Loucy (cell line): ENCODE measurements at regions not wholly inside any gene's neighbourhood (a gene's known extent, or its start where the extent isn't known, plus 50 kb on each side); places are given as distances from the start of the nearest gene placed in this dataset.

Source experiments
- H2AFZ ChIP-seq: fragments of 200-600 bp; sonication (generic); 2 replicates; pipeline ENCODE4 v1.6.0; 2016; ENCODE audit warnings: antibody characterized with exemption, mild to moderate bottlenecking, low read length, moderate library complexity
- H3F3A ChIP-seq: fragments of 200-600 bp; 2 replicates; pipeline ENCODE4 v1.6.0; 2016; ENCODE audit warnings: antibody characterized with exemption, low read depth, mild to moderate bottlenecking
- H3K27me3 ChIP-seq: fragments of 200-600 bp; sonication (generic); 2 replicates; pipeline ENCODE4 v1.6.1; 2014; ENCODE audit warnings: low read length, mild to moderate bottlenecking; ENCODE audit not compliant: insufficient read depth, poor library complexity, severe bottlenecking
- H3K36me3 ChIP-seq: fragments of 200-600 bp; sonication (generic); 2 replicates; pipeline ENCODE4 v1.6.1; 2016; ENCODE audit warnings: low read length; ENCODE audit not compliant: insufficient read depth
- H3K4me1 ChIP-seq: fragments of 200-600 bp; sonication (generic); 2 replicates; pipeline ENCODE4 v1.5.1; 2014; ENCODE audit warnings: low read length, mild to moderate bottlenecking; ENCODE audit not compliant: insufficient read depth, poor library complexity, severe bottlenecking
- H3K4me2 ChIP-seq: fragments of 200-600 bp; sonication (generic); 2 replicates; pipeline ENCODE4 v1.6.0; 2014; ENCODE audit warnings: antibody characterized with exemption, low read length, low read depth, mild to moderate bottlenecking; ENCODE audit not compliant: poor library complexity, severe bottlenecking
- H3K4me3 ChIP-seq: fragments of 200-600 bp; sonication (generic); 2 replicates; pipeline ENCODE4 v1.5.1; 2014; ENCODE audit warnings: low read length, mild to moderate bottlenecking, mixed read lengths; ENCODE audit not compliant: poor library complexity, severe bottlenecking
- H3K79me2 ChIP-seq: fragments of 200-600 bp; sonication (generic); 2 replicates; pipeline ENCODE4 v1.6.1; 2014; ENCODE audit warnings: low read length; ENCODE audit not compliant: insufficient read depth
- H3K9ac ChIP-seq: fragments of 200-600 bp; sonication (generic); 2 replicates; pipeline ENCODE4 v1.6.0; 2014; ENCODE audit warnings: mild to moderate bottlenecking, low read depth, low read length, moderate library complexity; ENCODE audit not compliant: poor library complexity, severe bottlenecking
- H3K9me2 ChIP-seq: fragments of 200-600 bp; sonication (generic); replicated peaks from 2 replicates; pipeline ENCODE4 v1.6.1; 2016; ENCODE audit warnings: low read depth, low read length, mixed read lengths
- H3K9me3 ChIP-seq: fragments of 200-600 bp; sonication (generic); 2 replicates; pipeline ENCODE4 v1.6.1; 2014; ENCODE audit warnings: mild to moderate bottlenecking, antibody characterized with exemption, low read length, low read depth; ENCODE audit not compliant: insufficient read depth
- H4K20me1 ChIP-seq: fragments of 200-600 bp; sonication (generic); 2 replicates; pipeline ENCODE4 v1.6.0; 2014; ENCODE audit warnings: antibody characterized with exemption, low read length, mild to moderate bottlenecking; ENCODE audit not compliant: insufficient read depth, poor library complexity, severe bottlenecking
- CTCF ChIP-seq: fragments of 200-600 bp; sonication (generic); conservative IDR thresholded peaks from 2 replicates; pipeline ENCODE4 v1.5.1; 2014; ENCODE audit warnings: mild to moderate bottlenecking, antibody characterized with exemption, low read length
- EZH2phosphoT487 ChIP-seq: fragments of 200-600 bp; IDR thresholded peaks from 2 replicates; pipeline ENCODE4 v1.6.1; 2018; ENCODE audit warnings: antibody characterized with exemption, mild to moderate bottlenecking, moderate library complexity, borderline replicate concordance

- Histone ChIP-seq H3K9me2 (no peaks in the 10 kb centered on the region; the same call in 1 of the 2 replicates), H3K9ac (no peak overlapping the region), H3K27me3 (no peaks in the 10 kb centered on the region), H3K36me3 (no peaks in the 10 kb centered on the region), H3F3A (no peaks in the 10 kb centered on the region), H3K79me2 (no peaks in the 10 kb centered on the region), H2AFZ (no peak overlapping the region), H3K4me1 (no peaks in the 10 kb centered on the region), H4K20me1 (no peaks in the 10 kb centered on the region), H3K9me3 (no peaks in the 10 kb centered on the region), H3K4me2 (no peak overlapping the region), H3K4me3 (no peak overlapping the region)
- TF ChIP-seq EZH2phosphoT487 (no peak), CTCF (no peak)
Observed at GRCh38 chr2:14306268-14306861, 326.2 kb upstream of the LRATD1 start.

- Histone ChIP-seq H3K9me2 (no peaks in the 10 kb centered on the region), H3K79me2 (no peaks in the 10 kb centered on the region), H3K36me3 (no peaks in the 10 kb centered on the region), H2AFZ (no peak overlapping the region), H4K20me1 (no peaks in the 10 kb centered on the region), H3K4me2 (no peak overlapping the region), H3K9ac (no peak overlapping the region), H3F3A (no peaks in the 10 kb centered on the region), H3K9me3 (no peaks in the 10 kb centered on the region), H3K4me1 (no peaks in the 10 kb centered on the region), H3K4me3 (no peak overlapping the region), H3K27me3 (no peaks in the 10 kb centered on the region)
- TF ChIP-seq CTCF = no peak
- TF ChIP-seq EZH2phosphoT487 = no peak
Observed at GRCh38 chr2:14313341-14313740, 319.2 kb upstream of the LRATD1 start.

- Histone ChIP-seq H3K27me3 (no peaks in the 10 kb centered on the region), H3K9ac (no peak overlapping the region), H3K79me2 (no peaks in the 10 kb centered on the region), H3F3A (no peaks in the 10 kb centered on the region), H3K4me1 (no peaks in the 10 kb centered on the region), H2AFZ (no peak overlapping the region), H3K4me3 (no peak overlapping the region), H4K20me1 (no peaks in the 10 kb centered on the region), H3K9me2 (no peaks in the 10 kb centered on the region), H3K9me3 (no peaks in the 10 kb centered on the region), H3K36me3 (no peaks in the 10 kb centered on the region), H3K4me2 (no peak overlapping the region)
- TF ChIP-seq EZH2phosphoT487 = no peak
- no peak for TF ChIP-seq CTCF
Observed at GRCh38 chr2:14316594-14316993, 315.9 kb upstream of the LRATD1 start.
